Astrocyte (in vitro differentiated cells and primary cell): ENCODE measurements at regions not wholly inside any gene's neighbourhood (a gene's known extent, or its start where the extent isn't known, plus 50 kb on each side); places are given as distances from the start of the nearest gene placed in this dataset.

Experiments used
- DNase-seq: peaks from one replicate; pipeline ENCODE4 v3.0.0-alpha.2; 2010; ENCODE audit warnings: low read depth
- FAIRE-seq: peaks from 2 replicates; lab custom pipeline; 2011; peaks lifted over from hg19 to GRCh38; lab: Jason Lieb, UNC
- H2AFZ ChIP-seq: 2 replicates; pipeline ENCODE4 v1.6.0; 2012; ENCODE audit warnings: low read depth, low read length, inconsistent platforms
- H3K27ac ChIP-seq: 2 replicates; pipeline ENCODE4 v1.5.1; 2011; ENCODE audit warnings: low read depth, low read length, inconsistent platforms
- H3K27me3 ChIP-seq: 2 replicates; pipeline ENCODE4 v1.6.0; 2011; ENCODE audit warnings: low read length, inconsistent platforms; ENCODE audit not compliant: insufficient read depth
- H3K36me3 ChIP-seq: 2 replicates; pipeline ENCODE4 v1.5.1; 2011; ENCODE audit warnings: low read length, inconsistent platforms; ENCODE audit not compliant: insufficient read depth
- H3K4me1 ChIP-seq: 2 replicates; pipeline ENCODE4 v1.5.1; 2011; ENCODE audit warnings: low read length, inconsistent platforms; ENCODE audit not compliant: insufficient read depth
- H3K4me2 ChIP-seq: 2 replicates; pipeline ENCODE4 v1.6.0; 2012; ENCODE audit warnings: low read length, inconsistent platforms
- H3K4me3 ChIP-seq: 2 replicates; pipeline ENCODE4 v1.5.1; 2011; ENCODE audit warnings: low read depth, mild to moderate bottlenecking, low read length, inconsistent platforms; ENCODE audit not compliant: insufficient read depth
- H3K79me2 ChIP-seq: 2 replicates; pipeline ENCODE4 v1.6.0; 2012; ENCODE audit warnings: mild to moderate bottlenecking, low read length, inconsistent platforms; ENCODE audit not compliant: insufficient read depth
- H3K9ac ChIP-seq: 2 replicates; pipeline ENCODE4 v1.6.0; 2012; ENCODE audit warnings: mild to moderate bottlenecking, low read length, inconsistent platforms
- H3K9me3 ChIP-seq: 2 replicates; pipeline ENCODE4 v1.5.1; 2012; ENCODE audit warnings: low read depth, mild to moderate bottlenecking, low read length, inconsistent platforms; ENCODE audit not compliant: insufficient read depth
- H4K20me1 ChIP-seq: 2 replicates; pipeline ENCODE4 v1.6.0; 2012; ENCODE audit warnings: low read length, inconsistent platforms; ENCODE audit not compliant: insufficient read depth
- H3K27ac Mint-ChIP-seq: one replicate; pipeline ENCODE4 v1.8.0; 2021; ENCODE audit warnings: mild to moderate bottlenecking, mixed read lengths; ENCODE audit not compliant: unreplicated experiment
- H3K27me3 Mint-ChIP-seq: one replicate; pipeline ENCODE4 v1.8.0; 2021; ENCODE audit warnings: low read depth, mixed read lengths; ENCODE audit not compliant: unreplicated experiment
- H3K36me3 Mint-ChIP-seq: one replicate; pipeline ENCODE4 v1.8.0; 2021; ENCODE audit warnings: low read depth, mixed read lengths; ENCODE audit not compliant: unreplicated experiment
- H3K4me1 Mint-ChIP-seq: one replicate; pipeline ENCODE4 v1.8.0; 2021; ENCODE audit warnings: low read depth, mixed read lengths; ENCODE audit not compliant: unreplicated experiment
- H3K4me3 Mint-ChIP-seq: one replicate; pipeline ENCODE4 v1.8.0; 2021; ENCODE audit warnings: mild to moderate bottlenecking, moderate library complexity, mixed read lengths; ENCODE audit not compliant: unreplicated experiment
- H3K9me3 Mint-ChIP-seq: one replicate; pipeline ENCODE4 v1.8.0; 2021; ENCODE audit warnings: mild to moderate bottlenecking, mixed read lengths; ENCODE audit not compliant: unreplicated experiment
- CTCF ChIP-seq: IDR thresholded peaks from 2 replicates; pipeline ENCODE4 v1.5.1; 2011; ENCODE audit warnings: low read depth, mild to moderate bottlenecking, inconsistent platforms, low read length, moderate library complexity; ENCODE audit not compliant: insufficient read depth
- EZH2 ChIP-seq: IDR thresholded peaks from 2 replicates; pipeline ENCODE4 v1.6.1; 2012; ENCODE audit warnings: mild to moderate bottlenecking, low read length, inconsistent platforms; ENCODE audit not compliant: insufficient read depth

GRCh38 chr9:75432888-75433287 is 344.6 kb downstream of the OSTF1 start:
- Histone ChIP-seq H3K36me3 (no peaks in the 10 kb centered on the region), H3K9me3 (no peaks in the 10 kb centered on the region), H4K20me1 (no peaks in the 10 kb centered on the region), H2AFZ (no peak overlapping the region), H3K27ac (no peak overlapping the region), H3K4me3 (no peak overlapping the region), H3K79me2 (no peaks in the 10 kb centered on the region), H3K9ac (no peak overlapping the region), H3K4me1 (no peaks in the 10 kb centered on the region), H3K27me3 (no peaks in the 10 kb centered on the region), H3K4me2 (no peak overlapping the region)
- no peak for DNase-seq
- H3K4me1 Mint-ChIP-seq, result no peaks in the 10 kb centered on the region
- no peaks in the 10 kb centered on the region for H3K36me3 Mint-ChIP-seq
- TF ChIP-seq EZH2, result no peak
- H3K4me3 Mint-ChIP-seq, result no peak overlapping the region
- H3K27ac Mint-ChIP-seq, result no peak overlapping the region
- peaks cover 17% of the 10 kb centered on the region for H3K27me3 Mint-ChIP-seq
- H3K9me3 Mint-ChIP-seq, result no peaks in the 10 kb centered on the region
- FAIRE-seq, result no peak

GRCh38 chr9:75438716-75439115 is 350.4 kb downstream of the OSTF1 start:
- no peak overlapping the region for H3K4me2 ChIP-seq
- H2AFZ ChIP-seq, result no peak overlapping the region
- no peaks in the 10 kb centered on the region for H3K27me3 ChIP-seq
- Mint-ChIP-seq H3K36me3 (no peaks in the 10 kb centered on the region), H3K9me3 (peaks cover 4% of the 10 kb centered on the region), H3K4me3 (no peak overlapping the region), H3K27ac (no peak overlapping the region), H3K4me1 (peaks cover 6% of the 10 kb centered on the region), H3K27me3 (peaks cover 10% of the 10 kb centered on the region)
- H3K27ac ChIP-seq, result no peak overlapping the region
- H4K20me1 ChIP-seq, result no peaks in the 10 kb centered on the region
- H3K4me1 ChIP-seq, result no peaks in the 10 kb centered on the region
- DNase-seq (no peak), FAIRE-seq (no peak)
- no peak overlapping the region for H3K4me3 ChIP-seq
- H3K79me2 ChIP-seq, result no peaks in the 10 kb centered on the region
- no peaks in the 10 kb centered on the region for H3K9me3 ChIP-seq
- no peak overlapping the region for H3K9ac ChIP-seq
- TF ChIP-seq CTCF, result no peak
- no peak for TF ChIP-seq EZH2
- no peaks in the 10 kb centered on the region for H3K36me3 ChIP-seq

GRCh38 chr9:75440914-75441313 is 352.6 kb downstream of the OSTF1 start:
- Histone ChIP-seq H2AFZ (no peak overlapping the region), H3K79me2 (no peaks in the 10 kb centered on the region), H3K27ac (no peak overlapping the region), H3K4me1 (no peaks in the 10 kb centered on the region), H3K4me3 (no peak overlapping the region), H3K9ac (no peak overlapping the region), H3K27me3 (no peaks in the 10 kb centered on the region), H4K20me1 (no peaks in the 10 kb centered on the region), H3K36me3 (no peaks in the 10 kb centered on the region), H3K4me2 (no peak overlapping the region), H3K9me3 (no peaks in the 10 kb centered on the region)
- TF ChIP-seq EZH2, result no peak
- TF ChIP-seq CTCF, result no peak
- FAIRE-seq (no peak), DNase-seq (no peak)
- Mint-ChIP-seq H3K4me1 (peaks cover 7% of the 10 kb centered on the region), H3K36me3 (no peaks in the 10 kb centered on the region), H3K9me3 (peaks cover 4% of the 10 kb centered on the region), H3K4me3 (no peak overlapping the region), H3K27ac (no peak overlapping the region), H3K27me3 (peaks cover 3% of the 10 kb centered on the region)
